Pancreas (tissue), 10 donors: ENCODE measurements at regions not wholly inside any gene's neighbourhood (a gene's known extent, or its start where the extent isn't known, plus 50 kb on each side); places are given as distances from the start of the nearest gene placed in this dataset.
"Not testable (repeated sequence)": the region's sequence is repeated elsewhere in the genome, so short reads cannot be mapped to it uniquely, and the experiment has no call there.

ENCODE experiments used
- ATAC-seq, 4 donors: fragments of 200-7000 bp; cut with Tn5 transposase; one replicate each; pipeline versions ENCODE4 v1.8.0 to v1.9.1; 2020; ENCODE audit warnings: mild to moderate bottlenecking in 4 of 4, moderate library complexity in 4 of 4
- DNase-seq, 6 donors: peaks; one replicate each; pipeline ENCODE4 v3.0.0-alpha.2; 2020
- FAIRE-seq: peaks from 2 replicates; lab custom pipeline; 2012; peaks lifted over from hg19 to GRCh38; lab: Jason Lieb, UNC
- H3K27ac ChIP-seq, 4 donors: fragments of 200-600 bp; sonication (generic); 1 replicate in 3 of 4; 2 replicates in 1 of 4; pipeline versions ENCODE4 v1.5.0 to v1.8.0; 2020
- H3K27me3 ChIP-seq, 4 donors: fragments of 200-600 bp; one replicate each; pipeline ENCODE4 v1.8.0; 2021
- H3K36me3 ChIP-seq, 3 donors: fragments of 200-600 bp; sonication (generic) in 1 of 3; one replicate each; pipeline versions ENCODE4 v1.5.0 to v1.8.0; 2020 to 2021
- H3K4me1 ChIP-seq, 3 donors: fragments of 200-600 bp; one replicate each; pipeline ENCODE4 v1.8.0; 2021
- H3K4me3 ChIP-seq, 4 donors: fragments of 200-600 bp; sonication (generic) in 2 of 4; one replicate each; pipeline versions ENCODE4 v1.5.0 to v1.8.0; 2020 to 2021
- H3K9me3 ChIP-seq, 4 donors: fragments of 200-600 bp; one replicate each; pipeline ENCODE4 v1.8.0; 2021
- WGBS, 2 donors: extraction: QIAGEN DNeasy Blood & Tissue Kit; methylation state at CpG; one replicate each; pipeline ENCODE4 v1.1.7; 2013; 5-methylcytosine and 5-hydroxymethylcytosine counted together
- intact Hi-C, 3 donors: fragments of 100-400 bp; cut with DNase I; formaldehyde crosslinking; loops; one replicate each; pipeline versions ENCODE4 v1.11.1 to v1.14.2; 2022
- TF ChIP-seq, protein P1 (sequence below), 4 donors: fragments of 200-600 bp; sonication (generic) in 3 of 4; IDR thresholded peaks; one replicate each; pipeline versions ENCODE4 v1.5.0 to v1.8.0; 2021; ENCODE audit warnings: antibody characterized with exemption in 4 of 4
- donor health status: healthy with polysubstance abuse.
- donor health status: DM: no; HTN: no; CAD: no; lungs with moderate emphysema.
- donor health status: DM: no; HTN: no; CAD: no.
- donor health status: control.
- donor health status: control.
- donor health status: Bipolar disorder and iron deficiency.
- donor health status: DM: yes; HTN: yes; CAD: no.
- donor health status: DM: no; HTN: no; CAD: no.
- donor health status: DM: no; HTN: no; CAD: no.
- donor health status: DM: yes; HTN: yes; CAD: no.

DNA sequence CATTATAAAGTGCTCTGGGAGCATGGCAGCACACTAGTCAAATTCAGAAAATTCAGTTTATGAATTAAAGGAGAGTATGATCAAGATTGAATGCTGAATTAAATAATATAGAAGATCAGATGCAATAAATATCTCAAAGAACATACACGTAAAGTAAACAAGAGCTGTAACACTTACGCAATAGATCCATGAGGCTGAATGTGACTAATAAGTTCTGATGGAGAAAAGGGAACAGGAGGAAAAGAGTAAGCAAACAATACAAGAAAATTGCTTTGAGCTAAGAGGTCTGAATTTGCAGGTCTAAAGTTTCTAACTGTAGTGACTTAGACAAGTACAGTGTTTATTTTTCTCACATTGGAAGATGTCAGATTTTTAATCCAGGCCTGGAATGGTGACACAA lies 646.7 kb upstream of the ZNF804A start:
- FAIRE-seq = no peak
- Histone ChIP-seq H3K9me3 (no peaks in the 10 kb centered on the region), H3K4me1 (no peaks in the 10 kb centered on the region), H3K27ac (no peak overlapping the region), H3K36me3 (no peaks in the 10 kb centered on the region), H3K27me3 (no peaks in the 10 kb centered on the region), H3K4me3 (no peak overlapping the region)
- TF ChIP-seq, protein P1, sequence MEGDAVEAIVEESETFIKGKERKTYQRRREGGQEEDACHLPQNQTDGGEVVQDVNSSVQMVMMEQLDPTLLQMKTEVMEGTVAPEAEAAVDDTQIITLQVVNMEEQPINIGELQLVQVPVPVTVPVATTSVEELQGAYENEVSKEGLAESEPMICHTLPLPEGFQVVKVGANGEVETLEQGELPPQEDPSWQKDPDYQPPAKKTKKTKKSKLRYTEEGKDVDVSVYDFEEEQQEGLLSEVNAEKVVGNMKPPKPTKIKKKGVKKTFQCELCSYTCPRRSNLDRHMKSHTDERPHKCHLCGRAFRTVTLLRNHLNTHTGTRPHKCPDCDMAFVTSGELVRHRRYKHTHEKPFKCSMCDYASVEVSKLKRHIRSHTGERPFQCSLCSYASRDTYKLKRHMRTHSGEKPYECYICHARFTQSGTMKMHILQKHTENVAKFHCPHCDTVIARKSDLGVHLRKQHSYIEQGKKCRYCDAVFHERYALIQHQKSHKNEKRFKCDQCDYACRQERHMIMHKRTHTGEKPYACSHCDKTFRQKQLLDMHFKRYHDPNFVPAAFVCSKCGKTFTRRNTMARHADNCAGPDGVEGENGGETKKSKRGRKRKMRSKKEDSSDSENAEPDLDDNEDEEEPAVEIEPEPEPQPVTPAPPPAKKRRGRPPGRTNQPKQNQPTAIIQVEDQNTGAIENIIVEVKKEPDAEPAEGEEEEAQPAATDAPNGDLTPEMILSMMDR (IDR thresholded peaks at IDR 0.05) = no peak
- intact Hi-C loops = no loop called here
- no peak for ATAC-seq
- no peak for DNase-seq
- 75 to 76% methylated on average over 2 of the region's 2 CpGs for WGBS, 2 donors

DNA sequence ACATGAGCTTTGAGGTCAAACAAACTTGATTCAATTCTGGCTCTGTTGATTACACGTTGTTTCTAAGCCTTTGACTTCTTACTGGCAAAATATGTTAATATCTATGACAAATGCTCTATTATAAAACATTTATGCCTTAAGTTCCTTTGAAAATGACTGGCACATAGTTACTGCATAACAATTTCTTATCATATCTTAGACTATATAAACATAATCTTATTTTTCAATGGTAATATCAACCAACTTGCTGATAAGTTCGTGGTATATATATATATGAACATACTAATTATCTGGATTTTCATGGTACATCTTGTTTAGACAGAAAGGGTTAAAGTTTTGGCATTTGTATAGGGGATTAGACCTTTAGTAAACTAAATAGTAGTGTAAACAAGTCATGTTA lies 645.6 kb upstream of the ZNF804A start:
- TF ChIP-seq, protein P1 (IDR thresholded peaks at IDR 0.05) = no peak
- Histone ChIP-seq H3K36me3 (no peaks in the 10 kb centered on the region), H3K27me3 (no peaks in the 10 kb centered on the region), H3K27ac (no peak overlapping the region), H3K9me3 (no peaks in the 10 kb centered on the region), H3K4me1 (no peaks in the 10 kb centered on the region), H3K4me3 (no peak overlapping the region)
- ATAC-seq = no peak
- FAIRE-seq = no peak
- DNase-seq = no peak
- WGBS, 2 donors = 55 to 64% methylated on average over 2 of the region's 2 CpGs
- intact Hi-C loops = no loop called here

DNA sequence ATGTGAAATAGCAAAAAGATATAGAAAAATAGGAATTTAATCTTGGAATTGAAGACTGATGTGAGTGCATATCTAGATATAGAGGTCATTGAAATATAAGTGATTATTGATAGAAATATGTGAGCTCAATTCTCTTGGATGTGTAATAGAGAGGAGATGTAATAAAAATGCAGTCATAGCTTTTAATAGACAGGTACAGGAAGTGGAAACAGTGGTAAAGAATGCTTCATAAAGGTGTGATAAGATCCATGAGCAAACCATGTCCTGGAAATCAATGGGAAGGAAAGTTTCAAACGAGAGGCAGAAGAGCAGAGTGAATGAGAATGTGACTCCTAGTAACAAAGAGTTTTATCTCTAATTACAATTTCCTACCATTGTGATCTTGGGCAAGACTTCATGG lies 634.7 kb upstream of the ZNF804A start:
- ATAC-seq = no peak
- no peaks in the 10 kb centered on the region for H3K27me3 ChIP-seq

DNA sequence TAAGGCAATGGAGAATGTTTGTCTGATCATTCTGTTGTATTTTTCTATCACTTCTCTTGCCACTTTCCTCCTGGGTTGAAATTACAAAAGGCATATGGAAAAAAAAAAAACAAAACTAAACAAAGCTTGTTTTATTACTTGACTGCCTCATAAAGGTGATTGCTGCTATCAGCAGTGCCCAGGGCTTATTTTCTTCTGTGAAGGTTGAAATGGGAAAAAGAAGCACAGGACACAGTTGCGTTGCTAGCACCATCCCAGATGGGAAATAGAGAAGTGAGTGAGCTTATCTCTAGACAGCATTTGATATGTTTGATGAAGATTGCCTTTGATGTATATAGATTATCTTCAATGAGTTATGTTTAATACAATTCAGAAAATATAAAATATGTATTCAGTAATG lies 633.8 kb upstream of the ZNF804A start:
- FAIRE-seq = peak; percentile 32
- Histone ChIP-seq H3K4me3 (no peak overlapping the region), H3K27ac (no peak overlapping the region), H3K27me3 (no peaks in the 10 kb centered on the region), H3K4me1 (peaks cover 0 to 6% (median 0%) of the 10 kb centered on the region in 3 donors), H3K36me3 (no peaks in the 10 kb centered on the region), H3K9me3 (no peaks in the 10 kb centered on the region)
- TF ChIP-seq, protein P1 (IDR thresholded peaks at IDR 0.05) = no peak
- DNase-seq = no peak
- intact Hi-C loops = no loop called here
- WGBS, 2 donors = 25 to 32% methylated on average over 1 of the region's 1 CpG
- ATAC-seq = no peak

More for the DNA sequence above, 634.7 kb upstream of the ZNF804A start:
- 56 to 67% methylated on average over 1 of the region's 1 CpG for WGBS, 2 donors
- intact Hi-C loops = no loop called here
- Histone ChIP-seq H3K9me3 (no peaks in the 10 kb centered on the region), H3K36me3 (no peaks in the 10 kb centered on the region), H3K27ac (no peak overlapping the region), H3K4me1 (peaks cover 0 to 6% (median 0%) of the 10 kb centered on the region in 3 donors), H3K4me3 (no peak overlapping the region)
- DNase-seq (no peak), FAIRE-seq (no peak)
- TF ChIP-seq, protein P1 (IDR thresholded peaks at IDR 0.05) = no peak

DNA sequence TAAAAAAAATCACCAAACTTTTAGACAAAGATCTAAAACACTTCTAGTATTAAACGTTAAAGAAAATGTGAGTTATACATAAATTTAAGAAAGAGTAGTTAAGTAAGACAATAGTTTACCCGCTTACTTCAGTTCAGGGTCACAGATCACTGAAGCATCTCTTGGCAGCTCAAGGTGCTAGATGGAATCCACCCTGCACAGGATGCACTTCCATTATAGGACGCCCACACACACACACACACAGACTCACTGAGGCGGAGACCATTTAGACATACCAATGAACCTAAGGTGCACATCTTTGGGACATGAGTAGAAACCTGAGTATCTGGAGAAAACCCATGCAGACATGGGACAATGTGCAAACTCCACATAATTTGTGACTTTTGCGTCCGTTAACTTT lies 630.6 kb upstream of the ZNF804A start:
- TF ChIP-seq, protein P1 (IDR thresholded peaks at IDR 0.05) = no peak
- WGBS, 2 donors = 95 to 96% methylated on average over 6 of the region's 6 CpGs

DNA sequence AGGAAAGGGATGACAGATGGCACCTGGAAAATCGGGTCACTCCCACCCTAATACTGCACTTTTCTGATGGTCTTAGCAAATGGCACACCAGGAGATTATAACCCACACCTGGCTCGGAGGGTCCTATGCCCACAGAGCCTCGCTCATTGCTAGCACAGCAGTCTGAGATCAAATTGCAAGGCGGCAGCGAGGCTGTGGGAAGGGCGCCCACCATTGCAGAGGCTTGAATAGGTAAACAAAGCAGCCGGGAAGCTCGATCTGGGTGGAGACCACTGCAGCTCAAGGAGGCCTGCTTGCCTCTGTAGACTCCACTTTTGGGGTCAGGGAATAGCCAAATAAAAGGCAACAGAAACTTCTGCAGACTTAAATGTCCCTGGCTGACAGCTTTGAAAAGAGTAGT lies 622.7 kb upstream of the ZNF804A start:
- H3K36me3 ChIP-seq, H3K4me3 ChIP-seq, FAIRE-seq, H3K27ac ChIP-seq, H3K4me1 ChIP-seq, intact Hi-C loops, H3K27me3 ChIP-seq, H3K9me3 ChIP-seq, ATAC-seq: not testable (repeated sequence)
- peak in 1 of 6 donors; percentile 19 for DNase-seq
- 91 to 92% methylated on average over 8 of the region's 8 CpGs for WGBS, 2 donors

More for the DNA sequence above, 630.6 kb upstream of the ZNF804A start:
- Histone ChIP-seq H3K4me3 (no peak overlapping the region), H3K4me1 (peaks cover 0 to 6% (median 0%) of the 10 kb centered on the region in 3 donors), H3K27me3 (no peaks in the 10 kb centered on the region), H3K27ac (no peak overlapping the region), H3K9me3 (no peaks in the 10 kb centered on the region), H3K36me3 (no peaks in the 10 kb centered on the region)
- intact Hi-C loops = no loop called here
- FAIRE-seq (no peak), ATAC-seq (no peak), DNase-seq (no peak)
